ENCODE measurements at regions not wholly inside any gene's neighbourhood (a gene's known extent, or its start where the extent isn't known, plus 50 kb on each side); places are given as distances from the start of the nearest gene placed in this dataset.

- no peak for TF ChIP-seq PKNOX1 (IDR thresholded peaks at IDR 0.05)
- TF ChIP-seq ZNF384 (IDR thresholded peaks at IDR 0.05), result no peak
- ChIA-PET POLR2A (no interaction called here), CTCF (no interaction called here)
Measured at GRCh38 chr17:65442250-65442649, 119.2 kb downstream of the AXIN2 start.

GRCh38 chr17:65441053-65441605 is 120.3 kb downstream of the AXIN2 start:
- POLR2A ChIA-PET, result no interaction called here
- DNase-seq (ENCODE audit: extremely low spot score), result no peak
- TF ChIP-seq BHLHE40 (IDR thresholded peaks at IDR 0.05; ENCODE audit: borderline replicate concordance) (no peak), TARDBP (IDR thresholded peaks at IDR 0.05) (no peak), SP1 (IDR thresholded peaks at IDR 0.05) (no peak)
- CTCF ChIA-PET, result no interaction called here

More at GRCh38 chr17:65442250-65442649, 119.2 kb downstream of the AXIN2 start:
- no peak for DNase-seq (ENCODE audit: extremely low spot score)

GRCh38 chr17:65438708-65439294 is 122.6 kb downstream of the AXIN2 start:
- no peak for TF ChIP-seq TARDBP (IDR thresholded peaks at IDR 0.05)
- no peak for TF ChIP-seq SP1 (IDR thresholded peaks at IDR 0.05)
- no peak for TF ChIP-seq HDGF (IDR thresholded peaks at IDR 0.05; ENCODE audit: borderline replicate concordance)
- TF ChIP-seq CTBP1 (IDR thresholded peaks at IDR 0.05; ENCODE audit: borderline replicate concordance), result no peak
- TF ChIP-seq ELF4 (IDR thresholded peaks at IDR 0.05), result no peak
- no peak for TF ChIP-seq PKNOX1 (IDR thresholded peaks at IDR 0.05)
- no peak for TF ChIP-seq FOXK2 (IDR thresholded peaks at IDR 0.05)
- DNase-seq (ENCODE audit: extremely low spot score), result no peak

GRCh38 chr17:65438173-65438572 is 123.3 kb downstream of the AXIN2 start:
- CTCF ChIA-PET, result no interaction called here
- no peak for DNase-seq (ENCODE audit: extremely low spot score)
- TF ChIP-seq ELF4 (IDR thresholded peaks at IDR 0.05), result no peak
- no peak for TF ChIP-seq SUZ12 (IDR thresholded peaks at IDR 0.05)
- TF ChIP-seq FOXM1 (IDR thresholded peaks at IDR 0.05; ENCODE audit: borderline replicate concordance), result no peak
- no peak for TF ChIP-seq TARDBP (IDR thresholded peaks at IDR 0.05)
- no peak for TF ChIP-seq ARNT (IDR thresholded peaks at IDR 0.05)
- TF ChIP-seq PKNOX1 (IDR thresholded peaks at IDR 0.05), result no peak
- TF ChIP-seq LEF1 (IDR thresholded peaks at IDR 0.05; ENCODE audit: borderline replicate concordance), result no peak
- no peak for TF ChIP-seq FOXA1 (IDR thresholded peaks at IDR 0.05)
- no peak for TF ChIP-seq NFRKB (IDR thresholded peaks at IDR 0.05)
- TF ChIP-seq BHLHE40 (IDR thresholded peaks at IDR 0.05; ENCODE audit: borderline replicate concordance), result no peak
- TF ChIP-seq FOXK2 (IDR thresholded peaks at IDR 0.05), result no peak
- TF ChIP-seq L3MBTL2 (conservative IDR thresholded peaks at IDR 0.05), result no peak
- TF ChIP-seq SP1 (IDR thresholded peaks at IDR 0.05), result no peak
- no peak for TF ChIP-seq CTBP1 (IDR thresholded peaks at IDR 0.05; ENCODE audit: borderline replicate concordance)
- no peak for TF ChIP-seq HDGF (IDR thresholded peaks at IDR 0.05; ENCODE audit: borderline replicate concordance)
- no peak for TF ChIP-seq ZNF384 (IDR thresholded peaks at IDR 0.05)
- POLR2A ChIA-PET, result no interaction called here

More at GRCh38 chr17:65438708-65439294, 122.6 kb downstream of the AXIN2 start:
- ChIA-PET CTCF (no interaction called here), POLR2A (no interaction called here)

- POLR2A ChIA-PET, result no interaction called here
- DNase-seq (ENCODE audit: extremely low spot score), result no peak
- TF ChIP-seq FOXA1 (IDR thresholded peaks at IDR 0.05) (no peak), HDGF (IDR thresholded peaks at IDR 0.05; ENCODE audit: borderline replicate concordance) (no peak), CTBP1 (IDR thresholded peaks at IDR 0.05; ENCODE audit: borderline replicate concordance) (no peak), BHLHE40 (IDR thresholded peaks at IDR 0.05; ENCODE audit: borderline replicate concordance) (no peak), TARDBP (IDR thresholded peaks at IDR 0.05) (no peak), FOXM1 (IDR thresholded peaks at IDR 0.05; ENCODE audit: borderline replicate concordance) (no peak), L3MBTL2 (conservative IDR thresholded peaks at IDR 0.05) (no peak), ARNT (IDR thresholded peaks at IDR 0.05) (no peak), SUZ12 (IDR thresholded peaks at IDR 0.05) (no peak), ZNF384 (IDR thresholded peaks at IDR 0.05) (no peak), FOXK2 (IDR thresholded peaks at IDR 0.05) (no peak), LEF1 (IDR thresholded peaks at IDR 0.05; ENCODE audit: borderline replicate concordance) (no peak)
- CTCF ChIA-PET, result no interaction called here
Measured at GRCh38 chr17:65436871-65437270, 124.6 kb downstream of the AXIN2 start.

GRCh38 chr17:65434878-65435277 is 126.6 kb downstream of the AXIN2 start:
- no peak for DNase-seq (ENCODE audit: extremely low spot score)
- no peak for TF ChIP-seq LEF1 (IDR thresholded peaks at IDR 0.05; ENCODE audit: borderline replicate concordance)
- no peak for TF ChIP-seq ARNT (IDR thresholded peaks at IDR 0.05)
- TF ChIP-seq FOXM1 (IDR thresholded peaks at IDR 0.05; ENCODE audit: borderline replicate concordance), result no peak
- TF ChIP-seq CTBP1 (IDR thresholded peaks at IDR 0.05; ENCODE audit: borderline replicate concordance), result no peak
- no peak for TF ChIP-seq HDGF (IDR thresholded peaks at IDR 0.05; ENCODE audit: borderline replicate concordance)
- TF ChIP-seq ELF4 (IDR thresholded peaks at IDR 0.05), result no peak
- no peak for TF ChIP-seq FOXA1 (IDR thresholded peaks at IDR 0.05)
- TF ChIP-seq ZNF384 (IDR thresholded peaks at IDR 0.05), result no peak
- TF ChIP-seq TARDBP (IDR thresholded peaks at IDR 0.05), result no peak
- no peak for TF ChIP-seq PKNOX1 (IDR thresholded peaks at IDR 0.05)
- no peak for TF ChIP-seq SP1 (IDR thresholded peaks at IDR 0.05)
- TF ChIP-seq SUZ12 (IDR thresholded peaks at IDR 0.05), result no peak
- TF ChIP-seq BHLHE40 (IDR thresholded peaks at IDR 0.05; ENCODE audit: borderline replicate concordance), result no peak
- TF ChIP-seq NFRKB (IDR thresholded peaks at IDR 0.05), result no peak
- ChIA-PET POLR2A (no interaction called here), CTCF (no interaction called here)

Data from HEK293T (cell line).